Stimulated activated memory B cell treated with anti-CD40 and anti-IgM and Interleukin-4, amounts not matched to agents 10 μg/mL and 1 μg/mL and 100 μg/mL, for 72 hours (primary cell): ENCODE measurements at regions not wholly inside any gene's neighbourhood (a gene's known extent, or its start where the extent isn't known, plus 50 kb on each side); places are given as distances from the start of the nearest gene placed in this dataset.

Source experiments
- ATAC-seq: fragments of 150-1000 bp; cut with Tn5 transposase; 2 replicates; pipeline ENCODE4 v1.10.0; 2021
- H3K27ac Mint-ChIP-seq: one replicate; pipeline ENCODE4 v1.8.0; 2022; ENCODE audit warnings: mild to moderate bottlenecking, mixed read lengths
- H3K27me3 Mint-ChIP-seq: one replicate; pipeline ENCODE4 v1.8.0; 2022; ENCODE audit warnings: mixed read lengths
- H3K36me3 Mint-ChIP-seq: one replicate; pipeline ENCODE4 v1.8.0; 2022; ENCODE audit warnings: mixed read lengths
- H3K4me1 Mint-ChIP-seq: one replicate; pipeline ENCODE4 v1.8.0; 2022; ENCODE audit warnings: mixed read lengths
- H3K4me3 Mint-ChIP-seq: one replicate; pipeline ENCODE4 v1.8.0; 2022; ENCODE audit warnings: mild to moderate bottlenecking, moderate library complexity, mixed read lengths
- H3K9me3 Mint-ChIP-seq: one replicate; pipeline ENCODE4 v1.8.0; 2022; ENCODE audit warnings: mixed read lengths

GRCh38 chr6:44659726-44660125 lies 272.2 kb downstream of the CDC5L start:
- no peaks in the 10 kb centered on the region for H3K36me3 Mint-ChIP-seq
- H3K4me3 Mint-ChIP-seq, result no peak overlapping the region
- no peak for ATAC-seq
- H3K9me3 Mint-ChIP-seq, result peaks cover 5% of the 10 kb centered on the region
- peaks cover 15% of the 10 kb centered on the region for H3K4me1 Mint-ChIP-seq
- H3K27me3 Mint-ChIP-seq, result peaks cover 20% of the 10 kb centered on the region
- no peak overlapping the region for H3K27ac Mint-ChIP-seq

- peaks cover 9% of the 10 kb centered on the region for H3K4me1 Mint-ChIP-seq
- H3K9me3 Mint-ChIP-seq, result peaks cover 5% of the 10 kb centered on the region
- H3K27me3 Mint-ChIP-seq, result peaks cover 12% of the 10 kb centered on the region
- H3K36me3 Mint-ChIP-seq, result no peaks in the 10 kb centered on the region
- H3K4me3 Mint-ChIP-seq, result no peak overlapping the region
- no peak overlapping the region for H3K27ac Mint-ChIP-seq
- no peak for ATAC-seq
These were observed 273.2 kb downstream of the CDC5L start for GRCh38 chr6:44660561-44661220.

GRCh38 chr6:44661221-44662008 lies 273.9 kb downstream of the CDC5L start:
- Mint-ChIP-seq H3K9me3 (peaks cover 5% of the 10 kb centered on the region), H3K27me3 (peaks cover 13% of the 10 kb centered on the region), H3K4me3 (no peak overlapping the region), H3K36me3 (no peaks in the 10 kb centered on the region), H3K27ac (no peak overlapping the region), H3K4me1 (peaks cover 9% of the 10 kb centered on the region)
- ATAC-seq, result no peak

- H3K9me3 Mint-ChIP-seq, result peaks cover 5% of the 10 kb centered on the region
- H3K27ac Mint-ChIP-seq, result no peak overlapping the region
- no peak overlapping the region for H3K4me3 Mint-ChIP-seq
- H3K27me3 Mint-ChIP-seq, result peaks cover 19% of the 10 kb centered on the region
- H3K36me3 Mint-ChIP-seq, result no peaks in the 10 kb centered on the region
- H3K4me1 Mint-ChIP-seq, result peaks cover 11% of the 10 kb centered on the region
- ATAC-seq, result no peak
These were observed 275.1 kb downstream of the CDC5L start for GRCh38 chr6:44662461-44663121.

- no peak for ATAC-seq
- Mint-ChIP-seq H3K27ac (no peak overlapping the region), H3K36me3 (no peaks in the 10 kb centered on the region), H3K9me3 (no peaks in the 10 kb centered on the region), H3K4me3 (no peak overlapping the region), H3K4me1 (peaks cover 17% of the 10 kb centered on the region), H3K27me3 (peaks cover 32% of the 10 kb centered on the region)
These were observed 276.5 kb downstream of the CDC5L start for GRCh38 chr6:44663860-44664634.

- peaks cover 17% of the 10 kb centered on the region for H3K4me1 Mint-ChIP-seq
- no peak for ATAC-seq
- H3K27me3 Mint-ChIP-seq, result peaks cover 32% of the 10 kb centered on the region
- H3K36me3 Mint-ChIP-seq, result no peaks in the 10 kb centered on the region
- H3K9me3 Mint-ChIP-seq, result no peaks in the 10 kb centered on the region
- H3K27ac Mint-ChIP-seq, result no peak overlapping the region
- H3K4me3 Mint-ChIP-seq, result no peak overlapping the region
These were observed 277.2 kb downstream of the CDC5L start for GRCh38 chr6:44664716-44665115.

GRCh38 chr6:44665143-44665542 lies 277.6 kb downstream of the CDC5L start:
- peaks cover 17% of the 10 kb centered on the region for H3K4me1 Mint-ChIP-seq
- H3K36me3 Mint-ChIP-seq, result no peaks in the 10 kb centered on the region
- H3K4me3 Mint-ChIP-seq, result no peak overlapping the region
- H3K27ac Mint-ChIP-seq, result no peak overlapping the region
- H3K27me3 Mint-ChIP-seq, result peaks cover 32% of the 10 kb centered on the region
- ATAC-seq, result no peak
- no peaks in the 10 kb centered on the region for H3K9me3 Mint-ChIP-seq

- Mint-ChIP-seq H3K9me3 (no peaks in the 10 kb centered on the region), H3K27me3 (peaks cover 32% of the 10 kb centered on the region), H3K27ac (no peak overlapping the region), H3K36me3 (no peaks in the 10 kb centered on the region), H3K4me1 (peaks cover 17% of the 10 kb centered on the region), H3K4me3 (no peak overlapping the region)
- no peak for ATAC-seq
These were observed 278.2 kb downstream of the CDC5L start for GRCh38 chr6:44665683-44666082.

- Mint-ChIP-seq H3K27me3 (peaks cover 35% of the 10 kb centered on the region), H3K9me3 (no peaks in the 10 kb centered on the region), H3K4me1 (peaks cover 17% of the 10 kb centered on the region), H3K4me3 (no peak overlapping the region), H3K27ac (no peak overlapping the region), H3K36me3 (no peaks in the 10 kb centered on the region)
- no peak for ATAC-seq
These were observed 278.8 kb downstream of the CDC5L start for GRCh38 chr6:44666324-44666723.

GRCh38 chr6:44667226-44667625 lies 279.7 kb downstream of the CDC5L start:
- no peak overlapping the region for H3K4me3 Mint-ChIP-seq
- H3K27me3 Mint-ChIP-seq, result peaks cover 44% of the 10 kb centered on the region
- H3K4me1 Mint-ChIP-seq, result peaks cover 17% of the 10 kb centered on the region
- no peak overlapping the region for H3K27ac Mint-ChIP-seq
- no peak for ATAC-seq
- no peaks in the 10 kb centered on the region for H3K36me3 Mint-ChIP-seq
- no peaks in the 10 kb centered on the region for H3K9me3 Mint-ChIP-seq

GRCh38 chr6:44667668-44668390 lies 280.3 kb downstream of the CDC5L start:
- no peak for ATAC-seq
- Mint-ChIP-seq H3K4me1 (peaks cover 13% of the 10 kb centered on the region), H3K4me3 (no peak overlapping the region), H3K9me3 (no peaks in the 10 kb centered on the region), H3K27me3 (peaks cover 44% of the 10 kb centered on the region), H3K27ac (no peak overlapping the region), H3K36me3 (no peaks in the 10 kb centered on the region)

- Mint-ChIP-seq H3K4me3 (no peak overlapping the region), H3K27me3 (peaks cover 37% of the 10 kb centered on the region), H3K27ac (no peak overlapping the region), H3K9me3 (no peaks in the 10 kb centered on the region), H3K4me1 (peaks cover 9% of the 10 kb centered on the region), H3K36me3 (no peaks in the 10 kb centered on the region)
- ATAC-seq, result no peak
These were observed 281.0 kb downstream of the CDC5L start for GRCh38 chr6:44668391-44668930.

- Mint-ChIP-seq H3K27me3 (peaks cover 33% of the 10 kb centered on the region), H3K27ac (no peak overlapping the region), H3K36me3 (no peaks in the 10 kb centered on the region), H3K4me3 (no peak overlapping the region), H3K9me3 (no peaks in the 10 kb centered on the region), H3K4me1 (peaks cover 9% of the 10 kb centered on the region)
- no peak for ATAC-seq
These were observed 281.7 kb downstream of the CDC5L start for GRCh38 chr6:44668976-44669934.
